HG02870 (cell line): ENCODE measurements at regions not wholly inside any gene's neighbourhood (a gene's known extent, or its start where the extent isn't known, plus 50 kb on each side); places are given as distances from the start of the nearest gene placed in this dataset.
A peak's percentile ranks its signal among the peaks of the same experiment; 100 is the strongest.
"Not testable (repeated sequence)": the region's sequence is repeated elsewhere in the genome, so short reads cannot be mapped to it uniquely, and the experiment has no call there.

ENCODE experiments used
- ATAC-seq: cut with Tn5 transposase; IDR thresholded peaks from one replicate; pipeline ENCODE4 v1.9.1; 2021; ENCODE audit warnings: mild to moderate bottlenecking, moderate library complexity; ENCODE audit not compliant: unreplicated experiment

- peak; percentile 70 for ATAC-seq
These were observed 53.3 kb downstream of the FOXD4L1 start for GRCh38 chr2:113551637-113552318.

- not testable (repeated sequence) for ATAC-seq
These were observed 61.4 kb downstream of the FOXD4L1 start for GRCh38 chr2:113559820-113560219.

- ATAC-seq, result not testable (repeated sequence)
These were observed 64.2 kb downstream of the FOXD4L1 start for GRCh38 chr2:113562662-113563061.

GRCh38 chr2:113566674-113567480, 60.2 kb upstream of the RABL2A start:
- not testable (repeated sequence) for ATAC-seq

GRCh38 chr2:113567481-113567849, 59.6 kb upstream of the RABL2A start:
- ATAC-seq, result not testable (repeated sequence)

GRCh38 chr2:113568231-113568630, 58.8 kb upstream of the RABL2A start:
- ATAC-seq, result not testable (repeated sequence)

GRCh38 chr2:113570082-113570481, 57.0 kb upstream of the RABL2A start:
- ATAC-seq, result not testable (repeated sequence)

GRCh38 chr2:113570509-113571009, 56.5 kb upstream of the RABL2A start:
- not testable (repeated sequence) for ATAC-seq

- ATAC-seq, result not testable (repeated sequence)
These were observed 55.5 kb upstream of the RABL2A start for GRCh38 chr2:113571482-113572068.

GRCh38 chr2:113575721-113576120, 51.3 kb upstream of the RABL2A start:
- ATAC-seq, result not testable (repeated sequence)

- ATAC-seq, result not testable (repeated sequence)
These were observed 50.7 kb upstream of the RABL2A start for GRCh38 chr2:113576353-113576752.
